DOHH2 (cell line): ENCODE measurements at regions not wholly inside any gene's neighbourhood (a gene's known extent, or its start where the extent isn't known, plus 50 kb on each side); places are given as distances from the start of the nearest gene placed in this dataset.

Experiments
- H3F3A ChIP-seq: fragments of 200-600 bp; sonication (generic), shearing (Covaris generic); 2 replicates; pipeline ENCODE4 v1.6.0; 2016; ENCODE audit warnings: antibody characterized with exemption, mild to moderate bottlenecking; ENCODE audit not compliant: control insufficient read depth, insufficient read depth
- H3K27ac ChIP-seq: fragments of 200-600 bp; sonication (generic); 2 replicates; pipeline ENCODE4 v1.5.1; 2014; ENCODE audit warnings: low read depth, mild to moderate bottlenecking, low read length, moderate library complexity
- H3K27me3 ChIP-seq: fragments of 200-600 bp; sonication (generic); 2 replicates; pipeline ENCODE4 v1.6.1; 2014; ENCODE audit warnings: mild to moderate bottlenecking, low read length, mixed read lengths; ENCODE audit not compliant: control insufficient read depth
- H3K36me3 ChIP-seq: fragments of 200-600 bp; sonication (generic); 2 replicates; pipeline ENCODE4 v1.6.1; 2014; ENCODE audit warnings: mild to moderate bottlenecking, low read length, moderate library complexity, mixed read lengths; ENCODE audit not compliant: control insufficient read depth
- H3K4me1 ChIP-seq: fragments of 200-600 bp; sonication (generic); 2 replicates; pipeline ENCODE4 v1.6.1; 2014; ENCODE audit warnings: mild to moderate bottlenecking, low read length, mixed read lengths; ENCODE audit not compliant: control insufficient read depth
- H3K4me2 ChIP-seq: fragments of 200-600 bp; sonication (generic); 2 replicates; pipeline ENCODE4 v1.6.0; 2014; ENCODE audit warnings: mild to moderate bottlenecking, low read length, moderate library complexity
- H3K4me3 ChIP-seq: fragments of 200-600 bp; sonication (generic); 2 replicates; pipeline ENCODE4 v1.5.1; 2014; ENCODE audit warnings: mild to moderate bottlenecking, low read length, mixed read lengths
- H3K79me2 ChIP-seq: fragments of 200-600 bp; sonication (generic); 2 replicates; pipeline ENCODE4 v1.6.1; 2014; ENCODE audit warnings: mild to moderate bottlenecking, low read length, mixed read lengths; ENCODE audit not compliant: control insufficient read depth
- H3K9me2 ChIP-seq: fragments of 200-600 bp; sonication (generic); replicated peaks from 2 replicates; pipeline ENCODE4 v1.6.1; 2014; ENCODE audit warnings: mild to moderate bottlenecking, low read length, mixed read lengths; ENCODE audit not compliant: control insufficient read depth
- H3K9me3 ChIP-seq: fragments of 200-600 bp; sonication (generic); 2 replicates; pipeline ENCODE4 v1.6.1; 2014; ENCODE audit warnings: antibody characterized with exemption, low read length, mixed read lengths; ENCODE audit not compliant: control insufficient read depth, insufficient read depth
- H4K20me1 ChIP-seq: fragments of 200-600 bp; sonication (generic); 2 replicates; pipeline ENCODE4 v1.6.0; 2014; ENCODE audit warnings: low read depth, mild to moderate bottlenecking, antibody characterized with exemption, low read length, moderate library complexity; ENCODE audit not compliant: control insufficient read depth, insufficient read depth
- CTCF ChIP-seq: fragments of 200-600 bp; sonication (generic); IDR thresholded peaks from one replicate; pipeline ENCODE4 v1.5.1; 2014; ENCODE audit warnings: antibody characterized with exemption, mild to moderate bottlenecking, low read depth, low read length; ENCODE audit not compliant: poor library complexity, severe bottlenecking
- EZH2phosphoT487 ChIP-seq: fragments of 200-600 bp; sonication (generic); IDR thresholded peaks from 2 replicates; pipeline ENCODE4 v1.6.1; 2017; ENCODE audit warnings: borderline replicate concordance, mild to moderate bottlenecking, antibody characterized with exemption, low read length, moderate library complexity, mixed read lengths

- H3K27me3 ChIP-seq, result no peaks in the 10 kb centered on the region
- no peaks in the 10 kb centered on the region for H3K79me2 ChIP-seq
- no peak overlapping the region for H3K4me3 ChIP-seq
- H3K9me2 ChIP-seq, result no peaks in the 10 kb centered on the region
- H3K36me3 ChIP-seq, result no peaks in the 10 kb centered on the region
- H4K20me1 ChIP-seq, result no peaks in the 10 kb centered on the region
- H3K27ac ChIP-seq, result no peak overlapping the region
- H3F3A ChIP-seq, result no peaks in the 10 kb centered on the region
- TF ChIP-seq EZH2phosphoT487 (no peak), CTCF (no peak)
- H3K9me3 ChIP-seq, result no peaks in the 10 kb centered on the region
- no peak overlapping the region for H3K4me2 ChIP-seq
- H3K4me1 ChIP-seq, result no peaks in the 10 kb centered on the region
Measured at GRCh38 chr12:84802161-84802560, 110.4 kb downstream of the SLC6A15 start.

GRCh38 chr12:84793558-84794367, 118.8 kb downstream of the SLC6A15 start:
- no peaks in the 10 kb centered on the region for H3F3A ChIP-seq
- H3K27me3 ChIP-seq, result no peaks in the 10 kb centered on the region
- no peak overlapping the region for H3K4me2 ChIP-seq
- no peak for TF ChIP-seq CTCF
- TF ChIP-seq EZH2phosphoT487, result no peak
- no peaks in the 10 kb centered on the region for H3K79me2 ChIP-seq
- H3K4me1 ChIP-seq, result no peaks in the 10 kb centered on the region
- no peaks in the 10 kb centered on the region for H3K9me2 ChIP-seq
- H3K27ac ChIP-seq, result no peak overlapping the region
- H3K36me3 ChIP-seq, result no peaks in the 10 kb centered on the region
- no peaks in the 10 kb centered on the region for H4K20me1 ChIP-seq
- H3K9me3 ChIP-seq, result no peaks in the 10 kb centered on the region
- H3K4me3 ChIP-seq, result no peak overlapping the region

GRCh38 chr12:84791444-84791843, 121.2 kb downstream of the SLC6A15 start:
- Histone ChIP-seq H3K4me2 (no peak overlapping the region), H3K4me3 (no peak overlapping the region), H3K27ac (no peak overlapping the region), H3K36me3 (no peaks in the 10 kb centered on the region), H3K4me1 (no peaks in the 10 kb centered on the region), H3K27me3 (no peaks in the 10 kb centered on the region), H3K9me3 (no peaks in the 10 kb centered on the region), H3F3A (no peaks in the 10 kb centered on the region), H3K9me2 (no peaks in the 10 kb centered on the region), H4K20me1 (no peaks in the 10 kb centered on the region), H3K79me2 (no peaks in the 10 kb centered on the region)
- TF ChIP-seq CTCF (no peak), EZH2phosphoT487 (no peak)
